Neural crest cell (in vitro differentiated cells): ENCODE measurements at regions not wholly inside any gene's neighbourhood (a gene's known extent, or its start where the extent isn't known, plus 50 kb on each side); places are given as distances from the start of the nearest gene placed in this dataset.

Source experiments
- DNase-seq: peaks from one replicate; pipeline ENCODE4 v3.0.0; 2021; ENCODE audit warnings: low read depth, mixed read lengths, low spot score
- H3K27ac Mint-ChIP-seq: one replicate; pipeline ENCODE4 v1.8.0; 2021; ENCODE audit warnings: mild to moderate bottlenecking, mixed read lengths; ENCODE audit not compliant: unreplicated experiment
- H3K27me3 Mint-ChIP-seq: 2 replicates; pipeline ENCODE4 v1.8.0; 2021; ENCODE audit warnings: low read depth, mild to moderate bottlenecking, mixed read lengths
- H3K36me3 Mint-ChIP-seq: 2 replicates; pipeline ENCODE4 v1.8.0; 2021; ENCODE audit warnings: low read depth, mild to moderate bottlenecking, mixed read lengths
- H3K4me1 Mint-ChIP-seq: 2 replicates; pipeline ENCODE4 v1.8.0; 2021; ENCODE audit warnings: mixed read lengths
- H3K4me3 Mint-ChIP-seq: one replicate; pipeline ENCODE4 v1.8.0; 2021; ENCODE audit warnings: mild to moderate bottlenecking, mixed read lengths
- H3K9me3 Mint-ChIP-seq: 2 replicates; pipeline ENCODE4 v1.8.0; 2021; ENCODE audit warnings: mixed read lengths
- TF ChIP-seq, protein P1 (sequence below): fragments of 200-600 bp; sonication (generic); conservative IDR thresholded peaks from 2 replicates; pipeline ENCODE4 v1.5.0; 2021; ENCODE audit warnings: antibody characterized with exemption, mild to moderate bottlenecking

DNA sequence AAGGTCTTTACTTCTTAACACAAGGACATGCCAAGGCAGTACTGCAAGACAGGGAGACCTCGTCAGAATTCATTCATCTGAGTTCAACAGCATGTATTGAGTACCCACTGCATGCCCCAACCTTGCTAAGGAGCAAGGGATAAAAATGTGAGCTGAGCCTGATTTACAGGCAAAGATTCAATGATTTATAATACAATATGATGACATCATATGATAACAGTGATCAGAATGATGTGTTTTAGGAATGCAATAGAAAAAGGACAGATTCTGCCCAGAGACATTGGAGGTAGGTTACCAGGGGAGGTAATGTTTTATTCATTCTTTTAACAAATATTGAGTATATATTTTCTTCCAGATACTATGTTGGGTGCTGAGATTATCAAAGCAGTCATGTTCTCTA is 406.6 kb downstream of the ARHGEF28 start:
- H3K27ac Mint-ChIP-seq = no peak overlapping the region
- H3K4me1 Mint-ChIP-seq = peaks cover 32% of the 10 kb centered on the region
- no peaks in the 10 kb centered on the region for H3K27me3 Mint-ChIP-seq
- DNase-seq = no peak
- TF ChIP-seq, protein P1, sequence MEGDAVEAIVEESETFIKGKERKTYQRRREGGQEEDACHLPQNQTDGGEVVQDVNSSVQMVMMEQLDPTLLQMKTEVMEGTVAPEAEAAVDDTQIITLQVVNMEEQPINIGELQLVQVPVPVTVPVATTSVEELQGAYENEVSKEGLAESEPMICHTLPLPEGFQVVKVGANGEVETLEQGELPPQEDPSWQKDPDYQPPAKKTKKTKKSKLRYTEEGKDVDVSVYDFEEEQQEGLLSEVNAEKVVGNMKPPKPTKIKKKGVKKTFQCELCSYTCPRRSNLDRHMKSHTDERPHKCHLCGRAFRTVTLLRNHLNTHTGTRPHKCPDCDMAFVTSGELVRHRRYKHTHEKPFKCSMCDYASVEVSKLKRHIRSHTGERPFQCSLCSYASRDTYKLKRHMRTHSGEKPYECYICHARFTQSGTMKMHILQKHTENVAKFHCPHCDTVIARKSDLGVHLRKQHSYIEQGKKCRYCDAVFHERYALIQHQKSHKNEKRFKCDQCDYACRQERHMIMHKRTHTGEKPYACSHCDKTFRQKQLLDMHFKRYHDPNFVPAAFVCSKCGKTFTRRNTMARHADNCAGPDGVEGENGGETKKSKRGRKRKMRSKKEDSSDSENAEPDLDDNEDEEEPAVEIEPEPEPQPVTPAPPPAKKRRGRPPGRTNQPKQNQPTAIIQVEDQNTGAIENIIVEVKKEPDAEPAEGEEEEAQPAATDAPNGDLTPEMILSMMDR = no peak
- H3K36me3 Mint-ChIP-seq = no peaks in the 10 kb centered on the region
- no peak overlapping the region for H3K4me3 Mint-ChIP-seq
- no peaks in the 10 kb centered on the region for H3K9me3 Mint-ChIP-seq

DNA sequence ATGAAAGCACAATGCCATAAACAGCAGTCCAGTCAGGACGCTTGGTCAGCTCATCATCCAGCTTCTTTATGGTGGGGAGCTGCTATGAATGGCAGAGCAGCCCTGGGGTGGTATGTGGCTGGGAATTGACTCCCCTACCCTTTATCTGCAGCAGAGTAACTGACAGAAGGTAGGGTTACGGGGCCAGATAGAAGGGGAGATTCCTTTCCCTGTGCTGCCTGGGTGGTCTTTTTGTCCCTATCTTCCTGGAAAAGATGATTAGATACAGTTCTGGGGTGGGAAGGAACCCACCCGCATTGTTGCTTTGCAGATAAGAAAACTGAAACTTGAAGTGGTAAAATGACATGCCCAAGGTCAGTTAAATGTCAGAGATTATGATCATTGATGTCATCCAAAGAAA is 405.5 kb downstream of the ARHGEF28 start:
- H3K36me3 Mint-ChIP-seq = no peaks in the 10 kb centered on the region
- H3K4me1 Mint-ChIP-seq = peaks cover 30% of the 10 kb centered on the region
- no peak for DNase-seq
- no peak overlapping the region for H3K27ac Mint-ChIP-seq
- no peaks in the 10 kb centered on the region for H3K27me3 Mint-ChIP-seq
- H3K9me3 Mint-ChIP-seq = no peaks in the 10 kb centered on the region
- TF ChIP-seq, protein P1 = no peak
- H3K4me3 Mint-ChIP-seq = no peak overlapping the region

DNA sequence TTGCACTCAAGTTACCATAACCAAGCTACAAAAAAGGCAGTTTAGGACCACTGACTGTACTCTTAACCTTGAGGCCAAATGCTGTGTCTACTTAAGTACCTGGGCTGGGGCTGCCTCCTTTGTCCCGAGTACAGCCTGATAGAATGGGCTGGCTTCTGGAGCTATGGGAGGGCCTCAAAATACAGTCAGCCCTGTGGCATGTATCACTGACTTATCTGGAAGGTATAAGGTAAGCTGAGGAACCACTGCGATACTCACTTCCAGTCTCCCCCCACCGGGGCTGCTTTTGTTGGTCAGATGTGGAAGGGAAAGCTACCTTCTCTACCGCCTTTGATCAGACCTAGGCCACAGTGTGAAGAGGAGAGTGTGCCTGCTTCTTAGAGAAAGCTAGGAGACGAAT is 404.8 kb downstream of the ARHGEF28 start:
- Mint-ChIP-seq H3K36me3 (no peaks in the 10 kb centered on the region), H3K27ac (no peak overlapping the region), H3K4me1 (peaks cover 27% of the 10 kb centered on the region), H3K4me3 (no peak overlapping the region), H3K27me3 (no peaks in the 10 kb centered on the region), H3K9me3 (no peaks in the 10 kb centered on the region)
- TF ChIP-seq, protein P1 = no peak
- DNase-seq = no peak

DNA sequence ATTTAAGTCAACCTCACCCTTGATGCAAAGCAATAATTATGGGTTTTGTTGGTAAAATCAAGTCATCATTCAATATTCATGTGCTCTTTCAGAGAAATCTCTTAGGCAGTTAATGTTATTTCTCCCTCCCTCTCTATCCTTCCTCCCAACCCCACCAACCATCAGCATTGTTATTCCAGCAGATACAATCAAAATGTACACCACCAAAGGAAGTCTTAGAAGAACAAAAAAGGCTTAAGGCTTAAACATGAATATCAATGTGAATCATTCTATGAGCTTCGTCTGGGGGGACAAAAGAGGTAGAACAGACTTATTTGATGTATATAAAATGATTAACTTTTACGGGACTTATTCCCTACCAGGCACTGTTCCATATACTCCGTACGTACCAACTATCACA is 404.4 kb downstream of the ARHGEF28 start:
- no peak overlapping the region for H3K27ac Mint-ChIP-seq
- H3K27me3 Mint-ChIP-seq = no peaks in the 10 kb centered on the region
- TF ChIP-seq, protein P1 = no peak
- H3K4me3 Mint-ChIP-seq = no peak overlapping the region
- H3K9me3 Mint-ChIP-seq = no peaks in the 10 kb centered on the region
- no peaks in the 10 kb centered on the region for H3K36me3 Mint-ChIP-seq
- peaks cover 28% of the 10 kb centered on the region for H3K4me1 Mint-ChIP-seq
- no peak for DNase-seq

DNA sequence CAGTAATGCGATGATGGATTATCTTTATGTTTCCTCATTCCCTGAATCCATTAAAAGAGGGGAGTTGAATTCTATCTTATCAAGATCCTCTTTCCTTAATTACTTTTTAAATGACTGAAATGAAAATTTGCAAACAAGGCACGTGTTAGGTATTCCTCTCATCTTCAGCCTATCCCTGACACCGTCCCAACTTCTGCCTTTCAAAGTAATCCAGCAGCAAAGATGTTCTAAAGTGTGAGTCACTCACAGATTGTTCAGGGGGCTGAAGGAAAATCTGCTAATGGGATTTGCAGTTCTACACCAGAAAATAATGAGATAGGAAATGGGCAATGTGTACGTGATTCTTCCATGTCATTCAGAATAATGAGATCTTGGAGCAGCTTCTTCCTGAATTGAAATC is 403.0 kb downstream of the ARHGEF28 start:
- H3K9me3 Mint-ChIP-seq = no peaks in the 10 kb centered on the region
- no peak overlapping the region for H3K4me3 Mint-ChIP-seq
- H3K27ac Mint-ChIP-seq = no peak overlapping the region
- no peaks in the 10 kb centered on the region for H3K27me3 Mint-ChIP-seq
- TF ChIP-seq, protein P1 = no peak
- no peak for DNase-seq
- peaks cover 22% of the 10 kb centered on the region for H3K4me1 Mint-ChIP-seq
- H3K36me3 Mint-ChIP-seq = no peaks in the 10 kb centered on the region

DNA sequence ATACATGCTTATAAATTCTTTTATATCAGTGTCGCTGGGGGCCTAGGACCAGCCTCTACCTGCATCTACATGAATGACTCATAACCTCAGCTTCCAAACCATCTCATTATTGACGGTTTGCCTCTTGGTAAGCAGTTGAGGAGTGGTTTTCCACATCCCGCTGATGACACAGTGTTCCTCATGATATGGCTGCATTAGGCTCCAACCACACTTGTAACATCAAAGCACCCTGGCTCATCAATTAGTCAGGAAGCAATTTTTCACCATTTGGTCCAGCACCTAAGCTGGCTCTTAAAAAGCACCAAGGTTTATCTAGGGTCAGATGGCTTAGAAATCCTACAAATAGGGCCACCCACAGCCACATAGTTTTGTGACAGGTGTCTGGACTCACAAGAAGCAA is 402.4 kb downstream of the ARHGEF28 start:
- Mint-ChIP-seq H3K4me3 (no peak overlapping the region), H3K27ac (no peak overlapping the region), H3K4me1 (peaks cover 22% of the 10 kb centered on the region), H3K36me3 (no peaks in the 10 kb centered on the region), H3K9me3 (peaks cover 4% of the 10 kb centered on the region), H3K27me3 (no peaks in the 10 kb centered on the region)
- TF ChIP-seq, protein P1 = no peak
- no peak for DNase-seq
